ENCODE measurements at regions not wholly inside any gene's neighbourhood (a gene's known extent, or its start where the extent isn't known, plus 50 kb on each side); places are given as distances from the start of the nearest gene placed in this dataset.

DNA sequence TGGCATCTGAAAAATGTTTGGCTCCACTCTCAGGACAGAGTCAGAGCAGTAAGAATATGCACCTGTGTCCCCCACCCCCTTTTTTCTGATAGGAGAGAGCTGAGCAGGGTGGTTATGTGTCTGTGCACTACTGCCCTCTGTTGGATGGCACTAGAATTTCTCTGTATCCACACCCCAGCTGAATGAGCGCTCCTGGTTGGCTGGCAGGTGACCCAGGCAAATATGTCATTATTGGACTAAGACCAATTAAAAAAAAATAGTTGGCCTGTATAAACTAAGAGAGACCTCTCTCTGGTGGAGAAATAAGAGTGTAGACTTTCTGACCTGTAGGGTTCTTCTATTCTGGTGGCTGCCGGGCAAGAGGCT is 107.0 kb downstream of the PTCSC3 start:
- TF ChIP-seq ARNTL (CRISPR knock-in tag; IDR thresholded peaks at IDR 0.05; ENCODE audit: borderline replicate concordance, low read depth) (no peak), PATZ1 (CRISPR knock-in tag; IDR thresholded peaks at IDR 0.05; ENCODE audit: borderline replicate concordance) (no peak), ZFP30 (CRISPR knock-in tag; IDR thresholded peaks at IDR 0.05) (no peak), CREB5 (CRISPR knock-in tag; IDR thresholded peaks at IDR 0.05; ENCODE audit: low read depth) (no peak), BACH2 (CRISPR knock-in tag; IDR thresholded peaks at IDR 0.05; ENCODE audit: borderline replicate concordance) (no peak), ZFP3 (CRISPR knock-in tag; IDR thresholded peaks at IDR 0.05) (no peak), RARB (CRISPR knock-in tag; IDR thresholded peaks at IDR 0.05) (no peak), GLIS3 (CRISPR knock-in tag; IDR thresholded peaks at IDR 0.05) (no peak), ZNF8 (CRISPR knock-in tag; IDR thresholded peaks at IDR 0.05) (no peak), SNAI2 (CRISPR knock-in tag; IDR thresholded peaks at IDR 0.05) (no peak)
